Activated CD4-positive, alpha-beta T cell treated with anti-CD3 and anti-CD28 coated beads, Interleukin-2, amount 10 ng/mL, durations not matched to agents 24 days and 14 days (primary cell): ENCODE measurements at regions not wholly inside any gene's neighbourhood (a gene's known extent, or its start where the extent isn't known, plus 50 kb on each side); places are given as distances from the start of the nearest gene placed in this dataset.
"Not testable (repeated sequence)": the region's sequence is repeated elsewhere in the genome, so short reads cannot be mapped to it uniquely, and the experiment has no call there.

Experiments used
- DNase-seq: peaks from one replicate; pipeline ENCODE4 v3.0.0; 2022
- H3K27ac Mint-ChIP-seq: one replicate; pipeline ENCODE4 v1.8.0; 2022; ENCODE audit warnings: mild to moderate bottlenecking, mixed read lengths
- H3K27me3 Mint-ChIP-seq: one replicate; pipeline ENCODE4 v1.8.0; 2022; ENCODE audit warnings: mixed read lengths
- H3K36me3 Mint-ChIP-seq: one replicate; pipeline ENCODE4 v1.8.0; 2022; ENCODE audit warnings: low read depth, mild to moderate bottlenecking, mixed read lengths
- H3K4me1 Mint-ChIP-seq: one replicate; pipeline ENCODE4 v1.8.0; 2021; ENCODE audit warnings: mixed read lengths
- H3K4me3 Mint-ChIP-seq: one replicate; pipeline ENCODE4 v1.8.0; 2022; ENCODE audit warnings: mild to moderate bottlenecking, moderate library complexity, mixed read lengths
- H3K9me3 Mint-ChIP-seq: one replicate; pipeline ENCODE4 v1.8.0; 2021; ENCODE audit warnings: mixed read lengths
- intact Hi-C: fragments of 100-400 bp; cut with micrococcal nuclease; formaldehyde crosslinking; loops from one replicate; pipeline ENCODE4 v1.15.1; 2023

GRCh38 chr10:33710006-33710405, 375.5 kb upstream of the NRP1 start:
- Mint-ChIP-seq H3K4me1 (no peaks in the 10 kb centered on the region), H3K27ac (no peak overlapping the region), H3K36me3 (no peaks in the 10 kb centered on the region), H3K4me3 (no peak overlapping the region), H3K27me3 (peaks cover 2% of the 10 kb centered on the region), H3K9me3 (no peaks in the 10 kb centered on the region)
- intact Hi-C loops, result no loop called here
- no peak for DNase-seq

- H3K9me3 Mint-ChIP-seq, result no peaks in the 10 kb centered on the region
- H3K27ac Mint-ChIP-seq, result no peak overlapping the region
- no peak for DNase-seq
- H3K4me1 Mint-ChIP-seq, result no peaks in the 10 kb centered on the region
- H3K27me3 Mint-ChIP-seq, result peaks cover 2% of the 10 kb centered on the region
- no peak overlapping the region for H3K4me3 Mint-ChIP-seq
- H3K36me3 Mint-ChIP-seq, result no peaks in the 10 kb centered on the region
- intact Hi-C loops, result no loop called here
These were observed 374.7 kb upstream of the NRP1 start for GRCh38 chr10:33709008-33709753.

GRCh38 chr10:33708561-33708960, 374.1 kb upstream of the NRP1 start:
- Mint-ChIP-seq H3K4me1 (no peaks in the 10 kb centered on the region), H3K4me3 (no peak overlapping the region), H3K36me3 (no peaks in the 10 kb centered on the region), H3K27me3 (peaks cover 2% of the 10 kb centered on the region), H3K27ac (no peak overlapping the region), H3K9me3 (no peaks in the 10 kb centered on the region)
- intact Hi-C loops, result no loop called here
- no peak for DNase-seq

- H3K27me3 Mint-ChIP-seq, result peaks cover 2% of the 10 kb centered on the region
- DNase-seq, result no peak
- intact Hi-C loops, result no loop called here
- no peak overlapping the region for H3K4me3 Mint-ChIP-seq
- H3K4me1 Mint-ChIP-seq, result no peaks in the 10 kb centered on the region
- H3K9me3 Mint-ChIP-seq, result no peaks in the 10 kb centered on the region
- H3K36me3 Mint-ChIP-seq, result no peaks in the 10 kb centered on the region
- no peak overlapping the region for H3K27ac Mint-ChIP-seq
These were observed 372.3 kb upstream of the NRP1 start for GRCh38 chr10:33706746-33707145.

GRCh38 chr10:33706191-33706590, 371.7 kb upstream of the NRP1 start:
- Mint-ChIP-seq H3K4me1 (no peaks in the 10 kb centered on the region), H3K4me3 (no peak overlapping the region), H3K9me3 (no peaks in the 10 kb centered on the region), H3K36me3 (no peaks in the 10 kb centered on the region), H3K27me3 (peaks cover 2% of the 10 kb centered on the region), H3K27ac (no peak overlapping the region)
- intact Hi-C loops, result no loop called here
- DNase-seq, result no peak

GRCh38 chr10:33704214-33704830, 369.9 kb upstream of the NRP1 start:
- H3K27me3 Mint-ChIP-seq, result peaks cover 2% of the 10 kb centered on the region
- no peak for DNase-seq
- H3K4me1 Mint-ChIP-seq, result no peaks in the 10 kb centered on the region
- H3K4me3 Mint-ChIP-seq, result no peak overlapping the region
- intact Hi-C loops, result no loop called here
- no peaks in the 10 kb centered on the region for H3K36me3 Mint-ChIP-seq
- no peaks in the 10 kb centered on the region for H3K9me3 Mint-ChIP-seq
- no peak overlapping the region for H3K27ac Mint-ChIP-seq

GRCh38 chr10:33703501-33704213, 369.2 kb upstream of the NRP1 start:
- intact Hi-C loops, result no loop called here
- no peak overlapping the region for H3K27ac Mint-ChIP-seq
- no peaks in the 10 kb centered on the region for H3K9me3 Mint-ChIP-seq
- peaks cover 2% of the 10 kb centered on the region for H3K27me3 Mint-ChIP-seq
- no peak overlapping the region for H3K4me3 Mint-ChIP-seq
- no peaks in the 10 kb centered on the region for H3K36me3 Mint-ChIP-seq
- no peak for DNase-seq
- no peaks in the 10 kb centered on the region for H3K4me1 Mint-ChIP-seq

- Mint-ChIP-seq H3K4me3 (no peak overlapping the region), H3K27ac (no peak overlapping the region), H3K36me3 (no peaks in the 10 kb centered on the region), H3K9me3 (peaks cover 4% of the 10 kb centered on the region), H3K27me3 (no peaks in the 10 kb centered on the region), H3K4me1 (no peaks in the 10 kb centered on the region)
- no peak for DNase-seq
- intact Hi-C loops, result no loop called here
These were observed 363.6 kb upstream of the NRP1 start for GRCh38 chr10:33698033-33698432.

- intact Hi-C loops, result no loop called here
- no peak for DNase-seq
- Mint-ChIP-seq H3K4me3 (no peak overlapping the region), H3K4me1 (no peaks in the 10 kb centered on the region), H3K9me3 (peaks cover 6% of the 10 kb centered on the region), H3K27ac (no peak overlapping the region), H3K27me3 (no peaks in the 10 kb centered on the region), H3K36me3 (no peaks in the 10 kb centered on the region)
These were observed 362.5 kb upstream of the NRP1 start for GRCh38 chr10:33697016-33697415.

GRCh38 chr10:33695536-33695935, 361.1 kb upstream of the NRP1 start:
- no peak overlapping the region for H3K4me3 Mint-ChIP-seq
- no peaks in the 10 kb centered on the region for H3K4me1 Mint-ChIP-seq
- no peaks in the 10 kb centered on the region for H3K27me3 Mint-ChIP-seq
- intact Hi-C loops, result no loop called here
- H3K36me3 Mint-ChIP-seq, result no peaks in the 10 kb centered on the region
- peaks cover 13% of the 10 kb centered on the region for H3K9me3 Mint-ChIP-seq
- no peak for DNase-seq
- no peak overlapping the region for H3K27ac Mint-ChIP-seq

- peaks cover 16% of the 10 kb centered on the region for H3K9me3 Mint-ChIP-seq
- H3K4me3 Mint-ChIP-seq, H3K27me3 Mint-ChIP-seq, H3K36me3 Mint-ChIP-seq, intact Hi-C loops, H3K27ac Mint-ChIP-seq, H3K4me1 Mint-ChIP-seq, DNase-seq: not testable (repeated sequence)
These were observed 356.1 kb upstream of the NRP1 start for GRCh38 chr10:33690536-33690935.

- Mint-ChIP-seq H3K27me3 (no peaks in the 10 kb centered on the region), H3K4me3 (no peak overlapping the region), H3K27ac (no peak overlapping the region), H3K9me3 (peaks cover 16% of the 10 kb centered on the region), H3K4me1 (no peaks in the 10 kb centered on the region), H3K36me3 (no peaks in the 10 kb centered on the region)
- DNase-seq, result no peak
- intact Hi-C loops, result no loop called here
These were observed 354.0 kb upstream of the NRP1 start for GRCh38 chr10:33688506-33688905.

GRCh38 chr10:33684211-33684611, 349.7 kb upstream of the NRP1 start:
- Mint-ChIP-seq H3K27me3 (no peaks in the 10 kb centered on the region), H3K4me1 (no peaks in the 10 kb centered on the region), H3K9me3 (no peaks in the 10 kb centered on the region), H3K36me3 (no peaks in the 10 kb centered on the region), H3K27ac (no peak overlapping the region), H3K4me3 (no peak overlapping the region)
- no peak for DNase-seq
- intact Hi-C loops, result no loop called here

GRCh38 chr10:33681595-33681994, 347.1 kb upstream of the NRP1 start:
- no peaks in the 10 kb centered on the region for H3K9me3 Mint-ChIP-seq
- no peaks in the 10 kb centered on the region for H3K36me3 Mint-ChIP-seq
- no peaks in the 10 kb centered on the region for H3K27me3 Mint-ChIP-seq
- no peak overlapping the region for H3K4me3 Mint-ChIP-seq
- intact Hi-C loops, result no loop called here
- DNase-seq, result no peak
- H3K27ac Mint-ChIP-seq, result no peak overlapping the region
- no peaks in the 10 kb centered on the region for H3K4me1 Mint-ChIP-seq
